Thoracic aorta (tissue), 2 donors: ENCODE measurements at regions not wholly inside any gene's neighbourhood (a gene's known extent, or its start where the extent isn't known, plus 50 kb on each side); places are given as distances from the start of the nearest gene placed in this dataset.
"Not testable (repeated sequence)": the region's sequence is repeated elsewhere in the genome, so short reads cannot be mapped to it uniquely, and the experiment has no call there.

Experiments
- ATAC-seq: fragments of 150-250 bp; one replicate; pipeline ENCODE4 v1.8.0; 2017; ENCODE audit warnings: low read depth; ENCODE audit not compliant: insufficient number of reproducible peaks, low FRiP score
- DNase-seq: peaks from one replicate; pipeline ENCODE4 v3.0.0-alpha.2; 2020; ENCODE audit warnings: low spot score
- H3K27ac ChIP-seq, 2 donors: fragments of 200-600 bp; sonication (generic); 1 replicate in 1 of 2; 2 replicates in 1 of 2; pipeline ENCODE4 v1.5.1; 2016; ENCODE audit warnings: mild to moderate bottlenecking in 2 of 2, moderate library complexity in 2 of 2
- H3K27me3 ChIP-seq: fragments of 200-600 bp; sonication (generic); replicated peaks from 2 replicates; pipeline ENCODE4 v1.6.0; 2016; ENCODE audit warnings: mild to moderate bottlenecking; ENCODE audit not compliant: insufficient read depth
- H3K36me3 ChIP-seq: fragments of 200-600 bp; sonication (generic); one replicate; pipeline ENCODE4 v1.5.1; 2016
- H3K4me1 ChIP-seq, 2 donors: fragments of 200-600 bp; sonication (generic); 1 replicate in 1 of 2; 2 replicates in 1 of 2; pipeline versions ENCODE4 v1.5.1 to v1.6.0; 2016; ENCODE audit warnings: low read depth in 2 of 2, mild to moderate bottlenecking in 1 of 2; ENCODE audit not compliant: control insufficient read depth in 1 of 2
- H3K4me3 ChIP-seq: fragments of 200-600 bp; sonication (generic); 2 replicates; pipeline ENCODE4 v1.5.1; 2016; ENCODE audit warnings: mild to moderate bottlenecking
- H3K9me3 ChIP-seq: fragments of 200-600 bp; sonication (generic); 2 replicates; pipeline ENCODE4 v1.5.1; 2016
- TF ChIP-seq, protein P1 (sequence below): fragments of 200-600 bp; sonication (generic); IDR thresholded peaks from one replicate; pipeline ENCODE4 v1.5.1; 2019; ENCODE audit warnings: antibody characterized with exemption

DNA sequence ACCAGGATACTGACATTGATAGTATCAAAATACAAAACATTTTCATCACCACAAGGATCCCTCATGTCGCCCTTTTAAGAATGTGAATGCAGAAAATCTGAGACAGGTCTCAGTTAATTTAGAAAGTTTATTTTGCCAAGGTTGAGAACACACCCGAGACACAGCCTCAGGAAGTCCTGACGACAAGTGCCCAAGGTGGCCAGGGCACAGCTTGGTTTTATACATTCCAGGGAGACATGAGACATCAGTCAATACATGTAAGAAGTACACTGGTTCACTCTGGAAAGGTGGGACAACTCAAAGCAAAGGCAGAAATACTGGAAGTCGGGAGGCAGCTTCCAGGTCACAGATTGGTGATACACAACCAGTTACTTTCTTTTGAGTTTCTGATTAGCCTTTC, 235.2 kb upstream of the KRR1 start:
- no peak overlapping the region for H3K27ac ChIP-seq
- no peak for ATAC-seq

GRCh38 chr12:75744607-75745256, 233.3 kb upstream of the KRR1 start:
- no peaks in the 10 kb centered on the region for H3K36me3 ChIP-seq
- ATAC-seq, result no peak
- DNase-seq, result no peak
- no peaks in the 10 kb centered on the region for H3K27me3 ChIP-seq
- H3K27ac ChIP-seq, result no peak overlapping the region
- H3K9me3 ChIP-seq, result no peaks in the 10 kb centered on the region
- TF ChIP-seq, protein P1, sequence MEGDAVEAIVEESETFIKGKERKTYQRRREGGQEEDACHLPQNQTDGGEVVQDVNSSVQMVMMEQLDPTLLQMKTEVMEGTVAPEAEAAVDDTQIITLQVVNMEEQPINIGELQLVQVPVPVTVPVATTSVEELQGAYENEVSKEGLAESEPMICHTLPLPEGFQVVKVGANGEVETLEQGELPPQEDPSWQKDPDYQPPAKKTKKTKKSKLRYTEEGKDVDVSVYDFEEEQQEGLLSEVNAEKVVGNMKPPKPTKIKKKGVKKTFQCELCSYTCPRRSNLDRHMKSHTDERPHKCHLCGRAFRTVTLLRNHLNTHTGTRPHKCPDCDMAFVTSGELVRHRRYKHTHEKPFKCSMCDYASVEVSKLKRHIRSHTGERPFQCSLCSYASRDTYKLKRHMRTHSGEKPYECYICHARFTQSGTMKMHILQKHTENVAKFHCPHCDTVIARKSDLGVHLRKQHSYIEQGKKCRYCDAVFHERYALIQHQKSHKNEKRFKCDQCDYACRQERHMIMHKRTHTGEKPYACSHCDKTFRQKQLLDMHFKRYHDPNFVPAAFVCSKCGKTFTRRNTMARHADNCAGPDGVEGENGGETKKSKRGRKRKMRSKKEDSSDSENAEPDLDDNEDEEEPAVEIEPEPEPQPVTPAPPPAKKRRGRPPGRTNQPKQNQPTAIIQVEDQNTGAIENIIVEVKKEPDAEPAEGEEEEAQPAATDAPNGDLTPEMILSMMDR, result no peak
- H3K4me1 ChIP-seq, result no peaks in the 10 kb centered on the region
- no peak overlapping the region for H3K4me3 ChIP-seq

More for the DNA sequence above, 235.2 kb upstream of the KRR1 start:
- Histone ChIP-seq H3K4me1 (peaks cover 0 to 12% of the 10 kb centered on the region in 2 donors), H3K36me3 (no peaks in the 10 kb centered on the region), H3K4me3 (no peak overlapping the region), H3K9me3 (no peaks in the 10 kb centered on the region), H3K27me3 (no peaks in the 10 kb centered on the region)
- no peak for DNase-seq
- TF ChIP-seq, protein P1, result no peak

DNA sequence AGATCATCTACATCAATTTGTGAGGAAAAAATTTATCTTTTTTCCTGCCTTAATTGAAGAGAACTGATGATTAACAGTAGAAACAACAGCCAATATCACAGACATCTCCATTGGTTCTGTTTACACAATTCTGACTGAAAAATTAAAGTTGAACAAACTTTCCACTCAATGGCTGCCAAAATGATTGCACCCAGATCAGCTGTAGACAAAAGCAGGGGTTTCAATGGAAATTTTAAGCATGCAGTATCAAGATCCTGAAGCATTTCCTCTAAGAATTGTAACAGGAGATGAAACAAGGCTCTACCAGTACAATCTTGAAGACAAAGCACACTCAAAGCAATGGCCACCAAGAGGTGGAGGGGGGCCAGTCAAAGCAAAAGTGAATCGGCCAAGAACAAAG, 231.6 kb upstream of the KRR1 start:
- DNase-seq, result no peak
- Histone ChIP-seq H3K4me3 (no peak overlapping the region), H3K27me3 (no peaks in the 10 kb centered on the region), H3K9me3 (no peaks in the 10 kb centered on the region), H3K36me3 (no peaks in the 10 kb centered on the region), H3K4me1 (no peaks in the 10 kb centered on the region), H3K27ac (no peak overlapping the region)
- TF ChIP-seq, protein P1, result no peak
- ATAC-seq, result no peak

DNA sequence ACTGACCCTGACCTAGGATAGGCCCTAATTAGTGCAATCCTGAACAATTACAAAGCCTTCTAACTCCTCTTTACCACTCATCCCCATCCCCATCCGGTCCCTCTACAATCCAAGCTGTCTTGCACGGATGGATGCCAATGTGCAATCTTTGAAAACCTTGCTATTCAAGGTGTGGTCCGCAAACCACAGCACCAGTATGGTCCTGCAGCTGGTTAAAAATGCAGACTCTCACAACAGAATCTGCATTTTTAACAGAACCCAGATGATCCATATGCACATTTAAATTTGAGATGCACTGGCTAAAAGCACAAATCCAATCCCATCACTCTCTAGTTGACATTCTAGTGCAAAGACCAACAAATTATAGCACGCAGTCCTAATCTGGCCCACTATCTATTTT, 230.6 kb upstream of the KRR1 start:
- ATAC-seq (no peak), DNase-seq (no peak)
- TF ChIP-seq, protein P1, result no peak
- no peaks in the 10 kb centered on the region for H3K4me1 ChIP-seq
- H3K9me3 ChIP-seq, result no peaks in the 10 kb centered on the region
- H3K27me3 ChIP-seq, result no peaks in the 10 kb centered on the region
- no peak overlapping the region for H3K27ac ChIP-seq
- no peaks in the 10 kb centered on the region for H3K36me3 ChIP-seq
- no peak overlapping the region for H3K4me3 ChIP-seq

- DNase-seq (no peak), ATAC-seq (no peak)
- no peaks in the 10 kb centered on the region for H3K36me3 ChIP-seq
- H3K27ac ChIP-seq, result no peak overlapping the region
- TF ChIP-seq, protein P1, result no peak
- no peaks in the 10 kb centered on the region for H3K9me3 ChIP-seq
- H3K4me3 ChIP-seq, result no peak overlapping the region
- peaks cover 0 to 5% of the 10 kb centered on the region in 2 donors for H3K4me1 ChIP-seq
- H3K27me3 ChIP-seq, result no peaks in the 10 kb centered on the region
Observed at GRCh38 chr12:75739912-75740311, 228.5 kb upstream of the KRR1 start.

GRCh38 chr12:75739098-75739497, 227.7 kb upstream of the KRR1 start:
- not testable (repeated sequence) for H3K9me3 ChIP-seq, ATAC-seq, H3K27me3 ChIP-seq, H3K4me1 ChIP-seq, H3K36me3 ChIP-seq, H3K4me3 ChIP-seq, H3K27ac ChIP-seq, DNase-seq
